ENCODE measurements at regions not wholly inside any gene's neighbourhood (a gene's known extent, or its start where the extent isn't known, plus 50 kb on each side); places are given as distances from the start of the nearest gene placed in this dataset.
A peak's percentile ranks its signal among the peaks of the same experiment; 100 is the strongest.
"Not testable (repeated sequence)": the region's sequence is repeated elsewhere in the genome, so short reads cannot be mapped to it uniquely, and the experiment has no call there.

DNA sequence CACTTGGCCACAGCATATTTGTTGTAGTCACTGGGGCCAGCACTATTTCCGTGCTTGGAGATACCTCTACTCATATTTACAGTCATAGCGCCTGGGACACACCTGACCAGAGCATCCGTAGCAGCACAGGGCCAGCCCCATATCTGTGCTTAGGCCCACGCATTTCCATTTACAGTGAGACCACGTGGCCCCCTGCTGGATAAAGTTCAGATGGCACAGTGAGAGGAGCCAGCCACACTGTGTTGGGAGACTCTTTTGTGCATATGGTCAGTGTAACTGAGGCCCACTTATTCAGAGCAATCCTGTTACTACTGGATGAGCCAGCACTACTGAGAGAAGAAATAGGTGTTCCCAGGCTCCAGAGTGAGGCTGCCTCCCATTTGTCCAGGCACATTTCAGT lies 455.3 kb downstream of the REEP3 start:
- CTCF ChIA-PET = interaction anchor here (1.2 to 2.3 kb wide), 3 partner anchors 41 to 110 kb away, joined by 3 to 9 read pairs (median 3); no protein-coding TSS in a partner anchor
- intact Hi-C loops (cut with micrococcal nuclease) = loop anchor here (5.0 kb wide), 1 partner anchor 109 kb away; no protein-coding TSS in a partner anchor

DNA sequence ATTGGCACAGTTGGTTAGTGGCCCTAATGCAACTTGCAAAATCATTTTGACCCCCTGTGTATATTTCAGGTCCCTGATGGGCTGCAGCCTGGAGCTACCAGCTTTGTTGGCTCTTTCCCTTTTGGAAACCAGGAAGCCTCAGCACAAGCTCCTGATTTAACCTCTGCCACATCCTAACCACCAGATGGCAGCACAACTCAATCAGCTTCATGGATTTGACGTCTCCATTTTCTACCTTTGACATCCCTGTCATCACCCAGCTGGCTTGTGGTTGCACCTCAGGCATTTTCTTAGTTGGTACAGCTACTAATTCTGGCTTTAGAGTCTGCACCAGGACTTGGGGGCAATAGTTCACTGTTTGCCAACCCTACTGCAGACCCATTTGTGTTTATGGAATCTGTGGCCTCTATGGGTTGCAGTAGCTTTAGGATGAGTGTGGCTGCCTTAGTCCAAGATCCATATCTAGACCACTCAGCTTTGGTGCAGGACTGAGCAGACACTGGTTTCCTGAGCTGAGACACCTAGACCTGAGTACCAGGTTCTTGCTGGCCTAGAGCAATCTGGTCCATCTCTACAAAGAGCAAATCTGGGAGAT lies 456.2 kb downstream of the REEP3 start:
- Mint-ChIP-seq H3K4me3 (no peak overlapping the region), H3K27ac (no peak overlapping the region), H3K4me1 (peaks cover 15% of the 10 kb centered on the region), H3K9me3 (ENCODE audit: insufficient read depth) (no peaks in the 10 kb centered on the region), H3K27me3 (no peaks in the 10 kb centered on the region)
- Histone ChIP-seq H3K9ac (ENCODE audit: low read length) (no peak overlapping the region), H3K4me2 (replicated peaks; ENCODE audit: low read depth, low read length, poor library complexity, severe bottlenecking) (no peak overlapping the region), H3K36me3 (replicated peaks in 1 of 2; ENCODE audit: control extremely low read depth in 1 of 2, control insufficient read depth in 1 of 2, extremely low read depth in 1 of 2, insufficient read depth in 2 of 2, low read length in 1 of 2) (no peaks in the 10 kb centered on the region), H2AFZ (ENCODE audit: insufficient read depth, low read depth, low read length, poor library complexity, severe bottlenecking) (no peak overlapping the region), H3K79me2 (ENCODE audit: control insufficient read depth, insufficient read depth, low read length) (no peaks in the 10 kb centered on the region), H3K27me3 (replicated peaks in 1 of 4; ENCODE audit: control extremely low read depth in 1 of 4, control insufficient read depth in 3 of 4, insufficient read depth in 4 of 4, low read length in 3 of 4) (no peaks in the 10 kb centered on the region), H4K20me1 (ENCODE audit: control insufficient read depth, insufficient read depth, low read length, poor library complexity, severe bottlenecking) (no peaks in the 10 kb centered on the region), H3K27ac (ENCODE audit: low read length in 2 of 2) (no peak overlapping the region), H3K4me1 (ENCODE audit: control insufficient read depth in 2 of 2, insufficient read depth in 2 of 2, low read length in 2 of 2) (peaks cover 7 to 15% of the 10 kb centered on the region in 2 donors), H3K4me3 (ENCODE audit: control extremely low read depth in 1 of 5, extremely low read depth in 1 of 5, insufficient read depth in 1 of 5, low read depth in 2 of 5, low read length in 4 of 5) (no peak overlapping the region), H3K9me3 (ENCODE audit: control extremely low read depth in 1 of 3, control insufficient read depth in 2 of 3, insufficient read depth in 1 of 3, low read length in 2 of 3) (peaks cover 0 to 4% (median 0%) of the 10 kb centered on the region in 3 donors)
- ChIA-PET POLR2A (no interaction called here), CTCF (interaction anchor here (0.8 to 2.3 kb wide), 6 partner anchors 9 to 110 kb away, joined by 3 to 9 read pairs (median 4); no protein-coding TSS in a partner anchor)
- intact Hi-C loops (cut with micrococcal nuclease) = loop anchor here (5.0 kb wide), 1 partner anchor 110 kb away; no protein-coding TSS in a partner anchor
- WGBS (ENCODE audit: insufficient coverage) = 9% methylated on average over 1 of the region's 1 CpG
- DNase-seq (peak; percentile 34), ATAC-seq (ENCODE audit: low read depth) (no peak)
- TF ChIP-seq, protein P1, sequence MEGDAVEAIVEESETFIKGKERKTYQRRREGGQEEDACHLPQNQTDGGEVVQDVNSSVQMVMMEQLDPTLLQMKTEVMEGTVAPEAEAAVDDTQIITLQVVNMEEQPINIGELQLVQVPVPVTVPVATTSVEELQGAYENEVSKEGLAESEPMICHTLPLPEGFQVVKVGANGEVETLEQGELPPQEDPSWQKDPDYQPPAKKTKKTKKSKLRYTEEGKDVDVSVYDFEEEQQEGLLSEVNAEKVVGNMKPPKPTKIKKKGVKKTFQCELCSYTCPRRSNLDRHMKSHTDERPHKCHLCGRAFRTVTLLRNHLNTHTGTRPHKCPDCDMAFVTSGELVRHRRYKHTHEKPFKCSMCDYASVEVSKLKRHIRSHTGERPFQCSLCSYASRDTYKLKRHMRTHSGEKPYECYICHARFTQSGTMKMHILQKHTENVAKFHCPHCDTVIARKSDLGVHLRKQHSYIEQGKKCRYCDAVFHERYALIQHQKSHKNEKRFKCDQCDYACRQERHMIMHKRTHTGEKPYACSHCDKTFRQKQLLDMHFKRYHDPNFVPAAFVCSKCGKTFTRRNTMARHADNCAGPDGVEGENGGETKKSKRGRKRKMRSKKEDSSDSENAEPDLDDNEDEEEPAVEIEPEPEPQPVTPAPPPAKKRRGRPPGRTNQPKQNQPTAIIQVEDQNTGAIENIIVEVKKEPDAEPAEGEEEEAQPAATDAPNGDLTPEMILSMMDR (IDR thresholded peaks at IDR 0.05) = no peak
- no peak for TF ChIP-seq EZH2 (IDR thresholded peaks at IDR 0.05; ENCODE audit: borderline replicate concordance, insufficient read depth, low read depth, low read length, poor library complexity, severe bottlenecking)

More for the DNA sequence above, 455.3 kb downstream of the REEP3 start:
- no peaks in the 10 kb centered on the region for H3K9me3 Mint-ChIP-seq (ENCODE audit: insufficient read depth)
- ATAC-seq (ENCODE audit: low read depth) (peak; percentile 36), DNase-seq (peak; percentile 35)
- H3K9me3 ChIP-seq (ENCODE audit: control extremely low read depth in 1 of 3, control insufficient read depth in 2 of 3, insufficient read depth in 1 of 3, low read length in 2 of 3) = peaks cover 0 to 4% (median 0%) of the 10 kb centered on the region in 3 donors
- no peak overlapping the region for H3K4me3 Mint-ChIP-seq
- H4K20me1 ChIP-seq (ENCODE audit: control insufficient read depth, insufficient read depth, low read length, poor library complexity, severe bottlenecking) = no peaks in the 10 kb centered on the region
- H3K27ac ChIP-seq (ENCODE audit: low read length in 2 of 2) = no peak overlapping the region
- no peak overlapping the region for H3K9ac ChIP-seq (ENCODE audit: low read length)
- no peaks in the 10 kb centered on the region for H3K27me3 ChIP-seq (replicated peaks in 1 of 4; ENCODE audit: control extremely low read depth in 1 of 4, control insufficient read depth in 3 of 4, insufficient read depth in 4 of 4, low read length in 3 of 4)
- peaks cover 13% of the 10 kb centered on the region for H3K4me1 Mint-ChIP-seq
- WGBS (ENCODE audit: insufficient coverage) = 43% methylated on average over 5 of the region's 5 CpGs
- POLR2A ChIA-PET = no interaction called here
- TF ChIP-seq EZH2 (IDR thresholded peaks at IDR 0.05; ENCODE audit: borderline replicate concordance, insufficient read depth, low read depth, low read length, poor library complexity, severe bottlenecking) = no peak
- TF ChIP-seq, protein P1 (IDR thresholded peaks at IDR 0.05) = peak; percentile 51
- no peak overlapping the region for H2AFZ ChIP-seq (ENCODE audit: insufficient read depth, low read depth, low read length, poor library complexity, severe bottlenecking)
- H3K27me3 Mint-ChIP-seq = no peaks in the 10 kb centered on the region
- H3K4me2 ChIP-seq (replicated peaks; ENCODE audit: low read depth, low read length, poor library complexity, severe bottlenecking) = no peak overlapping the region
- no peaks in the 10 kb centered on the region for H3K79me2 ChIP-seq (ENCODE audit: control insufficient read depth, insufficient read depth, low read length)
- H3K36me3 ChIP-seq (replicated peaks in 1 of 2; ENCODE audit: control extremely low read depth in 1 of 2, control insufficient read depth in 1 of 2, extremely low read depth in 1 of 2, insufficient read depth in 2 of 2, low read length in 1 of 2) = no peaks in the 10 kb centered on the region
- peaks cover 7 to 15% of the 10 kb centered on the region in 2 donors for H3K4me1 ChIP-seq (ENCODE audit: control insufficient read depth in 2 of 2, insufficient read depth in 2 of 2, low read length in 2 of 2)
- no peak overlapping the region for H3K4me3 ChIP-seq (ENCODE audit: control extremely low read depth in 1 of 5, extremely low read depth in 1 of 5, insufficient read depth in 1 of 5, low read depth in 2 of 5, low read length in 4 of 5)
- H3K27ac Mint-ChIP-seq = no peak overlapping the region

DNA sequence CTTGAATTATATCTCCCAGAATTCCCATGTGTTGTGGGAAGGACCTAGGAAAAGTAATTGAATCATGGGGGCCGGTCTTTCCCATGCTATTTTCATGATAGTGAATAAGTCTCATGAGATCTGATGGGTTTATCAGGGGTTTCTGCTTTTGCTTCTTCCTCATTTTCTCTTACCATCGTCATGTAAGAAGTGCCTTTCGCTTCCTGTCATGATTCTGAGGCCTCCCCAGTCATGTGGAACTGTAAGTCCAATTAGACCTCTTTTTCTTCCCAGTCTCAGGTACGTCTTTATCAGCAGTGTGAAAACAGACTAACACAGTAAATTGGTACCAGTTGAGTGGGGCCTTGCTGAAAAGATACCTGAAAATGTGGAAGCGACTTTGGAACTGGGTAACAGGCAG lies 459.7 kb downstream of the REEP3 start:
- POLR2A ChIA-PET; H3K4me3 ChIP-seq (ENCODE audit: control extremely low read depth in 1 of 5, extremely low read depth in 1 of 5, insufficient read depth in 1 of 5, low read depth in 2 of 5, low read length in 4 of 5); H4K20me1 ChIP-seq (ENCODE audit: control insufficient read depth, insufficient read depth, low read length, poor library complexity, severe bottlenecking); CTCF ChIA-PET; H3K36me3 ChIP-seq (replicated peaks in 1 of 2; ENCODE audit: control extremely low read depth in 1 of 2, control insufficient read depth in 1 of 2, extremely low read depth in 1 of 2, insufficient read depth in 2 of 2, low read length in 1 of 2); H3K27me3 ChIP-seq (replicated peaks in 1 of 4; ENCODE audit: control extremely low read depth in 1 of 4, control insufficient read depth in 3 of 4, insufficient read depth in 4 of 4, low read length in 3 of 4); H3K9me3 Mint-ChIP-seq (ENCODE audit: insufficient read depth); H3K27me3 Mint-ChIP-seq; H3K79me2 ChIP-seq (ENCODE audit: control insufficient read depth, insufficient read depth, low read length); ATAC-seq (ENCODE audit: low read depth); intact Hi-C loops (cut with micrococcal nuclease); H3K9ac ChIP-seq (ENCODE audit: low read length); H3K27ac ChIP-seq (ENCODE audit: low read length in 2 of 2); H3K4me2 ChIP-seq (replicated peaks; ENCODE audit: low read depth, low read length, poor library complexity, severe bottlenecking): not testable (repeated sequence)
- 90% methylated on average over 1 of the region's 5 CpGs for WGBS (ENCODE audit: insufficient coverage)
- peak; percentile 47 for DNase-seq
- Mint-ChIP-seq H3K4me1 (peaks cover 16% of the 10 kb centered on the region), H3K27ac (peak overlapping the region; percentile 57), H3K4me3 (peak overlapping the region; percentile 30)
- Histone ChIP-seq H3K4me1 (ENCODE audit: control insufficient read depth in 2 of 2, insufficient read depth in 2 of 2, low read length in 2 of 2) (peaks cover 10 to 25% of the 10 kb centered on the region in 2 donors), H2AFZ (ENCODE audit: insufficient read depth, low read depth, low read length, poor library complexity, severe bottlenecking) (peak overlapping the region; percentile 5), H3K9me3 (ENCODE audit: control extremely low read depth in 1 of 3, control insufficient read depth in 2 of 3, insufficient read depth in 1 of 3, low read length in 2 of 3) (peaks cover 0 to 11% (median 0%) of the 10 kb centered on the region in 3 donors)

All from B cell (primary cell).